GM19324 (cell line): ENCODE measurements at regions not wholly inside any gene's neighbourhood (a gene's known extent, or its start where the extent isn't known, plus 50 kb on each side); places are given as distances from the start of the nearest gene placed in this dataset.
"Not testable (repeated sequence)": the region's sequence is repeated elsewhere in the genome, so short reads cannot be mapped to it uniquely, and the experiment has no call there.

Source experiments
- ATAC-seq: cut with Tn5 transposase; IDR thresholded peaks from one replicate; pipeline ENCODE4 v1.9.1; 2021; ENCODE audit warnings: mild to moderate bottlenecking, moderate library complexity; ENCODE audit not compliant: unreplicated experiment, low FRiP score

- no peak for ATAC-seq
Measured at GRCh38 chr4:75194180-75194579, 261.3 kb downstream of the PARM1 start.

DNA sequence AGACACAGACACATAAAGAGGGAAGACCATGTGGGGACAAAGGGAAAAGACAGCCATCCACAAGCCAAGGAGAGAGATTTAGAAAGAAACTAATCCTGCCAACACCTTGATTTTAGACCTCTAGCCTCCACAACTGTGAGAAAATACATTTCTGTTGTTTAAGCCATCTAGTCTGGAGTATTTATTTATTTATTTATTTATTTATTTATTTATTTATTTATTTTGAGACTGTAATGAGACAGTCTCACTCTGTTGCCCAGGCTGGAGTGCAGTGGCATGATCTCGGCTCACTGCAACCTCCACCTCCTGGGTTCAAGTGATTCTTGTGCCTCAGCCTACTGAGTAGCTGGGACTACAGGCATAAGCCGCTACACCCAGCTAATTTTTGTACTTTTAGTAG lies 259.3 kb downstream of the PARM1 start:
- ATAC-seq: not testable (repeated sequence)

DNA sequence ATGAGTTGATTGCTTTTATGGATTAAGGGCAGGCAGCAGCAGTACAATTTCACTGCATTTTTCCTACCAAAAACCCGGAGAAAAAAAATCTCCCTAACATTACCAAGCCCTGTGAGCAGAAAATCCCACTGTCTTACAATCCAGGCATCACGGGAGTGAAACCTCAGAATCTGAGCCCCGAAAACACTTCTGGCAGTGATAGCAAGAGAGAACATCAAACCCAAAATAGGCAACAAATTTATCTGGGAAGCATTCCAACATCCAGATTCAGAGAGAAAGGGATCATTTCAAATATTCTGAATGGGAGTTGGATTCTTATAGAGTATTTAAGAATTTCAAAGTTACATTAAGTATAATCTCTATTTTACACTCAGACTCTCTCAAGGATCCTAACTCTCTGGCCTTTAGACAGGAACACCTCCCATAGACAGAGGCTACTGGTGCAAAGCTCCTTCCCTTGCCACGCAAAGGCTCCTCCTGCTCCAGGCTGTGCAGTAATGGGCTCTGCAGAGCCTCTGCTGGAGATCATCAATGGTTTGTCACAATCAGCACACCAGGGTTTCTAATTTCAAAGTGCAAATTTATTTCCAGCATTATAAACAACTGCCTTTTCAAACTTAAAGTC lies 256.9 kb downstream of the PARM1 start:
- no peak for ATAC-seq

- peak; percentile 93 for ATAC-seq
Measured at GRCh38 chr4:75180790-75181776, 248.2 kb downstream of the PARM1 start.

DNA sequence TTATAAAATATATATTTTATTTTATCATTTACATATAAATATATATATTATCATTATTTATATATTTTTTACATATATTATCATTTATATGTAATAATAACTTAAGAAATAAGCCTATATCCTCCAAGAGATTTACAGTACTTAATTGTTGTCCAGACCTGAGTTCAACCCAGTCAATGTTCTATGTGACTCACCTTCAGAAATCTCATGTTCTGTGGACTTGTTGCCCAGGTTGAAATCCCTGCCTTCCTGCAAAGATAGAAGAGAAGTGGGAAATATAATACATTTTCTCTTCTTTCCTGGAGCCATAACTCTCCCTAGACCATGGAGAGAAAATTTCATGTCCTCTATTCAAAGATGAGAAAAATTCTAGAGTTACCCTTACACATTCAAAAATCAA lies 247.3 kb downstream of the PARM1 start:
- ATAC-seq: no peak

DNA sequence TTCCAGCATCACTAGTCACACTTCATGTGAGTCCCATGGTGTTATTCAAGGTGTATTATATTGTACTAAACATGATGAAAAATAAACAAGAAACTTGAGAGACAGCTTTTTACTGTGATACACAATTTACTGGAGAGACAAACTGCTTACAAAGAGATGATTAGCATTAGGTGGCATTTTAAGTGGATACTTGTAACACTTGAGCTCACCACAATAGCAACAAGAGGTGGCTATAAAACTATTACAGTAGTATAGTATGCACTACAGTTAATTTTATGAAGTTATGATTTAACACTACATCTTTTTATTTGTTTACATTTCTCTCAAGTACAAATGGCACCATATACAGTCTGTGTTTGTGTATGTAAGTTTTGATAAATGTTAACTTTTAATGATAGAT lies 246.6 kb downstream of the PARM1 start:
- no peak for ATAC-seq

DNA sequence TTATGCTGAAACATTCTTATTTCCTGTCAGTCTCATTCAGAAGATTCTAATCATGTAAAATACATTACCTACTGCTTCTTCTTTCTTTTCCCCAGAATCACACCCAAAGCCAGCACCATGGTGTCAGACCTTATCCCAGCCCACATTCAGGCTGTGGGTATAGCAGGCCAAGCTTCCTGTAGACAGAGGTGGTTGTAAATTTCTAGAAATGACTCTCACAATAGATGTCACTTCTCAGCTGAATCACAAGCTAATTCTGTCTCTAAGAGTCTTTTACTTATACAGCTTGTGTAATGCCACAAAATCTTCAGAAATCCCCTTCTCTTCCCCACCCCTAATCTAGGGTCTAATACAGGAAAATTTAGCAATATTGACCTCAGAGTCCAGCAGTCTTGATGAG lies 239.6 kb downstream of the PARM1 start:
- ATAC-seq: no peak

- no peak for ATAC-seq
Measured at GRCh38 chr4:75169427-75169826, 236.5 kb downstream of the PARM1 start.

DNA sequence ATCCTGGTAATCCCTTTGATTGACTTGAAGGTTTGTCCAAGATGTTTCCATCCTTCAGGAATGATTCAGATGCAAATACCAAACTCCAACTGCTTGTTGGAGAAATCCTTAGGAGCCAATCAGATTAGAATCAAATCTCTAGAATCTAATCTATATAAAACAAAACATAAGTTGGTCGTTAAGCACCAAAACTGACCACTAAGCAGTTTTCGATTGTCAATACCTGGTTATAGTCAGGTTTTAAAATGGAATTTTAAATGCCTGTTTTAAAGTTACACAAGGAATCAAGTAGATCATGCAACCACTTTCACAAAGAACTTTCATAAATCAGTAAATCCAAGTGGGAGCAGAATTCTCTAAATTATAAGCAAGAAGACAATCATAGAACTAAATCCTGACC lies 236.1 kb downstream of the PARM1 start:
- no peak for ATAC-seq

GRCh38 chr4:75168548-75168947 lies 235.6 kb downstream of the PARM1 start:
- ATAC-seq: no peak

GRCh38 chr4:75165100-75165499 lies 232.2 kb downstream of the PARM1 start:
- not testable (repeated sequence) for ATAC-seq

DNA sequence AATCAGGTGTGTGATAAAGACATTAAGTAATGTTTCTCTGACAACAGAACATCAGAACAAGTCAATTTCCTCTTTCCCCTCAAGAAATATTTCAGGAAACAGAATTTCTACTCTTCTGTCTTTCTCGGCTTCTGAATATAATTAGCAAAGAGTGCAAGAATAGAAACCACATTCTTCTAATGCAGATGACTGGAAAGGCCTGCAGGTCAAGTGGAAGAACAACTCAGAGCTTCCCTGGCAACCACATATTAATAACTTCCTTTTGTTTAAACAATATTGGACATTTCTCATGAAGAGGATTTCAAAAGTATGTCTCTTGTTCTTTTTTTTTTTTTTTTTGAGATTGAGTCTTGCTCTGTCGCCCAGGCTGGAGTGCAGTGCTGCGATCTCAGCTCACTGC lies 225.5 kb downstream of the PARM1 start:
- ATAC-seq: no peak

DNA sequence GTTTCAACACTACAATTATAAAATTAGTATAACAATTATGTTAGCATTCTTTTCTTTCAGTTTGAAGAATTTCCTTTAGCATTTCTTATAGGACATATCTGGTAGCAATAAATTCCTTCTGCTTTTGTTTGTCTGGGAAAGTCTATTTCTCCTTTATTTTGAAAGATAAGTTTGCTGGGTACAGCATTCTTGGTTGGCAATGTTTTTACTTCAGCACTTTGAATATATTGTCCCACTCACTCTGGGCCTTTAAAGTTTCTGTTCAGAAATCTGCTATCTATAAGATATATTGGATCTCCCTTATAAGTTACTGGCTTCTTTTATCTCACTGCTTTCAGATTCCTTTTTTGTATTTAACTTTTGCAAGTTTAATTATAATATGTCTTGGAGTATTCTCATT lies 222.1 kb downstream of the PARM1 start:
- no peak for ATAC-seq

DNA sequence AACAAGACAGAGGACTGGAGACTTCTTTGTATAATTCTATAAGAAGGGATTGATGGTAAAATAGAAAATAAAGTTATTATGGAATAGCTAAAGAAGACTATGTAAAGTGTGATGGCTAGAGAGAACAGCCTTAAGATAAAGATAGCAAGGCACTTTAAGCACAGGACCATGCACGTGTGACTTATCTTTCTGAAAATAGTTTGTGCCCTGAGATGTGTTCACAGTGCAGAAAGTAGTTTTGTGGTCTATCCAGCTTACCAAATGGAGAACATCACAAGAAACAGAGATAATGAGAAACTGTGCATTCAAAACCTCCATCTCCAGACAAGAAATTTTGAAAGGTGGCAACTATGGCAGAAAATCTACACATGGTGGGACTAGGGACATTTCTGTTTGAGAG lies 213.3 kb downstream of the PARM1 start:
- no peak for ATAC-seq

DNA sequence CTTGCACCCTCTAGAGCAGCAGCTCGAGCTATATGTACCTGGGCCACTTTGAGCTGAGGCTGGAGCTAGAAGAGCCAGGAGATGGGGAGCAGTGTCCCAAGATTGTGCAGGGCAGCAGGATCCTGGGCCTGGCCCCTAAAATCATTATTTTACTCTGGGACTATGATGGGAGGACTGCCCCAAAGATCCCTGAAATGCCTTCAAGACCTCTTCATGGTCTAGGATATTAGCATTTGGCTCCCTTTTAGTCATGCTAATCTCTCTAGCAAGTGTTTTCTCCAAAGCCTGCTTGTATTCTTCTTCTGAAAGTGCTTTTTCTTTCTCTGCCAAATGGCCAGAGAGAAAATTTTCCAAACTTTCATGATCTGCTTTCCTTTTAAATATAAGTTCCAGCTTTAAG lies 211.6 kb downstream of the PARM1 start:
- no peak for ATAC-seq

GRCh38 chr4:75142850-75143249 lies 209.9 kb downstream of the PARM1 start:
- ATAC-seq: no peak

DNA sequence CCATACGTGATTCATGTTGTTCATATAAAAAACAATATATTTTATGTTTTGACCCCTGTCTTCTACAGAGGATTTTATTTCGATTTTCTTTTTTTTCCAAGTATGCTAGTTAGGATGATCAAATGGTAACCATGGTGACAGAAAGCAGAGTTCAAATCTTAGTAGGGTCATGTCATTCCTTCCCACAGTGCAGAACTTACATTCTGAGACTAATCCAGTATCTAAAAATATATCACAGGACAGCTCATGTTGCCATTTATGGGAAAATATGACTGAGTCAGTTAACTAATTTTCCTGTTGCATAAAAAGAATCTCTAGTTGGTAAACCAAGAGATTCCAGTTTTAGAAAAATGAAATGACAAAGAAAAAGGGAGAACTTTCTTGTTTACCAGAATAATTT lies 209.5 kb downstream of the PARM1 start:
- no peak for ATAC-seq

DNA sequence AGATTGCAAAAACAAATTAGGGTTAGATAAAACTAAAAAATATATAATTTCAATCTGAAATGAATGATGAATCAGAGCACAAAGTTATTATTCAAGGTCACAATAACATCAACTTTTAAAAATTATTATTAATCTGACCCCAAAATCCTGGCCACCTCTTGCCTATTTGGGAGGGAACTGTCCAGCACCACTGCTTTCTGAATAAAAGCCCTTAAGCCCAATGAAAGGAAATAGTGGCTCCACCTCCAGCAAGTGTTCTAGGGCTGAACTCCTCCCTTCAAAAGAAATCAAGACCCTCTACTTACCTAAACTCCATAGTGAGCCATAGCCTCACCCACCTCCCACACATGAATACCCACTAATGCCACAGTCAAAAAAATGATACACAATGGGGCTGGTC lies 208.2 kb downstream of the PARM1 start:
- ATAC-seq: no peak

DNA sequence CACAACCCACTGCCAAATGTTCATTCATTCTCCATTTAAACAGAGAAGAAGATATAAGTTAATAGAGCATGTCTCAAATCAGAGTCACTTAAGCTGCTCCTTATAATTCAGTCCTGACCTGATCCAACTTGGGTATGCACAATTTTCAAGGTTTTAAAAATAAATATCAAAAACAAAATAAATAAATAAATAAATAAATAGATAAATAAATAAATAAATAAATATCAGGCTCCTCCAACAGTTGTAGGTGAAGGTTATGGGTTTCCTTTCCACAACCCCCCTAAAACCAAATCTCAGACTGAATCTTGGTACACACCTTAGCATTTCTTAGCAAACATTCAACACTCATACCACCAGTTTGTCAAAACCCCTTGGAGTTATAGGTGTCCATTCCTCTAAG lies 204.4 kb downstream of the PARM1 start:
- ATAC-seq: no peak

- ATAC-seq: peak; percentile 73
Measured at GRCh38 chr4:75135068-75135825, 202.3 kb downstream of the PARM1 start.

DNA sequence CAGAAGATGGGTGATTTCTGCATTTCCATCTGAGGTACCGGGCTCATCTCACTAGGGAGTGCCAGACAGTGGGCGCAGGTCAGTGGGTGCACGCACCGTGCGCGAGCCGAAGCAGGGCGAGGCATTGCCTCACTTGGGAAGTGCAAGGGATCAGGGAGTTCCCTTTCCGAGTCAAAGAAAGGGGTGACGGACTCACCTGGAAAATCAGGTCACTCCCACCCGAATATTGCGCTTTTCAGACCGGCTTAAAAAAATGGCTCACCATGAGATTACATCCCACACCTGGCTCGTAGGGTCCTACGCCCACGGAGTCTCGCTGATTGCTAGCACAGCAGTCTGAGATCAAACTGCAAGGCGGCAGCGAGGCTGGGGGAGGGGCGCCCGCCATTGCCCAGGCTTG lies 194.0 kb downstream of the PARM1 start:
- ATAC-seq: not testable (repeated sequence)
